SK-N-SH treated with all-trans-retinoic acid at 6 μM for 48 hours (cell line): ENCODE measurements at regions not wholly inside any gene's neighbourhood (a gene's known extent, or its start where the extent isn't known, plus 50 kb on each side); places are given as distances from the start of the nearest gene placed in this dataset.

Experiments
- CSDC2 ChIP-seq: fragments of 250-450 bp; sonication (Bioruptor Pico); IDR thresholded peaks from 2 replicates; pipeline ENCODE4 v1.5.0; 2020; ENCODE audit warnings: mild to moderate bottlenecking, moderate library complexity
- OSR1 ChIP-seq: fragments of 250-450 bp; sonication (Bioruptor Pico); IDR thresholded peaks from 2 replicates; pipeline ENCODE4 v1.8.0; 2022; ENCODE audit warnings: moderate library complexity, mild to moderate bottlenecking, inconsistent platforms
- TF ChIP-seq, protein P1 (sequence below): fragments of 250-450 bp; sonication (Bioruptor Pico); IDR thresholded peaks from 2 replicates; pipeline ENCODE4 v1.8.0; 2020; ENCODE audit warnings: mild to moderate bottlenecking, moderate library complexity, borderline replicate concordance

DNA sequence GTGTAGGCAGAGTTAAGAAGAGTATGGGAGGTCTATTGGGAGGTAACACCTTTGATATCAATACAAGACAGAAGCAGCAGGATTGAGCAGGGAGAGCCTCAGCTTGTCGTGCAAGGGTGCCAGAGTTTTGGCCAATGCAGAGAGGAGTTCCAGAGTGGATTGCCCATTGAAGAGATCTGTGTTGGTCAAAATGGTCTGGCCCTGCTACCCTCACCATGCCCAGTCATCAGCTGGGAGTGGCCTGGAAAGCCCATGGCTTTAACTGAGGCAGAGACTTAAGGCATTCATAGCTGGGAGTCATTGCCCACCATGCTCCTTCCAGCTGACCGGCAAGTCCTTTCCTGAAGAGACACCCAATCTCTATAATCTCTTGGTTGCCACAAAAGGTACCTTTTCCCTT lies 271.3 kb downstream of the ABHD5 start:
- TF ChIP-seq OSR1 (CRISPR knock-in tag) (no peak), CSDC2 (CRISPR knock-in tag) (no peak)
- TF ChIP-seq, protein P1, sequence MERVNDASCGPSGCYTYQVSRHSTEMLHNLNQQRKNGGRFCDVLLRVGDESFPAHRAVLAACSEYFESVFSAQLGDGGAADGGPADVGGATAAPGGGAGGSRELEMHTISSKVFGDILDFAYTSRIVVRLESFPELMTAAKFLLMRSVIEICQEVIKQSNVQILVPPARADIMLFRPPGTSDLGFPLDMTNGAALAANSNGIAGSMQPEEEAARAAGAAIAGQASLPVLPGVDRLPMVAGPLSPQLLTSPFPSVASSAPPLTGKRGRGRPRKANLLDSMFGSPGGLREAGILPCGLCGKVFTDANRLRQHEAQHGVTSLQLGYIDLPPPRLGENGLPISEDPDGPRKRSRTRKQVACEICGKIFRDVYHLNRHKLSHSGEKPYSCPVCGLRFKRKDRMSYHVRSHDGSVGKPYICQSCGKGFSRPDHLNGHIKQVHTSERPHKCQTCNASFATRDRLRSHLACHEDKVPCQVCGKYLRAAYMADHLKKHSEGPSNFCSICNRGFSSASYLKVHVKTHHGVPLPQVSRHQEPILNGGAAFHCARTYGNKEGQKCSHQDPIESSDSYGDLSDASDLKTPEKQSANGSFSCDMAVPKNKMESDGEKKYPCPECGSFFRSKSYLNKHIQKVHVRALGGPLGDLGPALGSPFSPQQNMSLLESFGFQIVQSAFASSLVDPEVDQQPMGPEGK (CRISPR knock-in tag): no peak
